Inferior parietal cortex (tissue), 1 donor: ENCODE measurements at regions not wholly inside any gene's neighbourhood (a gene's known extent, or its start where the extent isn't known, plus 50 kb on each side); places are given as distances from the start of the nearest gene placed in this dataset.
A peak's percentile ranks its signal among the peaks of the same experiment; 100 is the strongest.

ENCODE experiments used
- DNase-seq: peaks from one replicate; pipeline ENCODE4 v3.0.0-alpha.2; 2016; ENCODE audit errors: extremely low spot score

DNA sequence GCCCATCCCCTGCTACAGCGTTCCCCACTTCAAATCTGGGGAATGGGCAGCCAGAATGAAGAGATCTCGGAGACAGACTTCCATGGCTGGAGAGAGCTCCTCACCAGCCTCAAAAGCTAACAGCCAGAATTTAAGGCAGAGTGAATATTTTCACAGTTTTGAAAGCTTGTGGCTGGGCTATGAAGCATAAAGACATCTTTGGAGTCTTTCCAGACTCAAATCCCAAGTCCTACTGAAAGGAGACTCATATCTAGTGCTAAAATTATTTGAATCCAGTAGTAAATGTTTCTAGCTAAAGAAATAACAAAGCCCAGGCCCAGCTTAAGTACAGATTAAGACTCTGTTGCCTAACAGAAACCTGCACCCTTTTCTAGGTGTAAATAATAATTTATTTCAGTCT is 628.4 kb upstream of the ALCAM start:
- peak; percentile 10 for DNase-seq

DNA sequence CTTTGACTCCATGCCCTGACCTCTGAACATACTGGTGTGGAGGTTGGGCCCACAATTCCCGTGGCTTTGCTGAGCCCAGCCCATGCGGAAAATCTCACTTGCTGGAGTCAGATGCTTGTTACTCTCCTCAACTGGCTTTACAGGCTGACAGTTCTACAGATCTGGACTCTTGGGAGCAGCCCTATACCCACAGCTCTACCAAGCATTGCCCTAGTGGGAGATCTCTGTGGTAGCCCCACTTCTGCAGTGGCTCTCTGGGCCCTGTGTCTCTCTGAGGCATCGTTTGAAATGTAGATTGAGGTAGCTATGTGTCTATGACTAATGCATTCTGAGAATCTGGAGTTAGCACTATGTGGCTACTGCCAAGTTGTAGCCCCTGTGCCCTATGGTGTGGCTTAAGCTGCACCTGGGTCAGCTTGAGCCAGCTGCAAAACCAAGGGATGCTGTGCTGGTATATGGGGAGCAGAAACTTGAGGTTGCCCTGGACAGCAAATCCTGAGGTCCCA is 625.8 kb upstream of the ALCAM start:
- no peak for DNase-seq

DNA sequence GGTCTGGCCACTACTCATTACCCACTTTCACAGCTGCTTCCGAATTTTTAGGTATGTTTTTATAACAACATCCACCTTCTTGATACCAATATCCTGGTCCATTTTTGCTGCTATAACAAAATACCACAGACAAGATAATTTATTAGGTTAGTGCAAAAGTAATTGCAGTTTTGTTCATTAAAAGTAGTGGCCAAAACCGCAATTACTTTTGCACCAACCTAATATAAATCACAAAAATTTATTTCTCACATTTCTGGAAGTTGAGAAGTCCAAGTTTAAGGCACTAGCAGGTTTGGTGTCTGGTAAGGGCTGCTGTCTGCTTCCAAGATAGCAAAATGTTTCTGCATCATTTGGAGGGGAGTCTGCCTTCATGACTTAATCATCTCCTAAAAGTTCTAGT is 624.7 kb upstream of the ALCAM start:
- no peak for DNase-seq

DNA sequence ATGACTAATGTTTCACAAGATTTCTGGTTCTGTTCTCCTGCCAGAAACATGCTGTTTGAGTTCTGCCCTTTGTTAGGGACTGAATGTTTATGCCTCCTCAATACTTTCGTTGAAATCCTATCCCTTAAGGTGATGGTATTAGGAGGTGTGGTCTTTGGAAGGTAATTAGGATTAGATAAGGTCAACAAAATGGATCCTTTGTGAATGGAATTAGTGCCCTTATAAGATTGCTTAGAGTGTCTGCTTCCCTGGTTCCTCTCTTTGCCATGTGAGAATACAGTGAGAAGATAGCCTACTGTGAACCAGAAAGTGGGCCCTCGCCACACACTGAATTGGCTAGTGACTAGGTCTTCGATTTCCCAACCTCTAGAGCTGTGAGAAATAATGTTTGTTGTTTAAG is 621.4 kb upstream of the ALCAM start:
- no peak for DNase-seq

DNA sequence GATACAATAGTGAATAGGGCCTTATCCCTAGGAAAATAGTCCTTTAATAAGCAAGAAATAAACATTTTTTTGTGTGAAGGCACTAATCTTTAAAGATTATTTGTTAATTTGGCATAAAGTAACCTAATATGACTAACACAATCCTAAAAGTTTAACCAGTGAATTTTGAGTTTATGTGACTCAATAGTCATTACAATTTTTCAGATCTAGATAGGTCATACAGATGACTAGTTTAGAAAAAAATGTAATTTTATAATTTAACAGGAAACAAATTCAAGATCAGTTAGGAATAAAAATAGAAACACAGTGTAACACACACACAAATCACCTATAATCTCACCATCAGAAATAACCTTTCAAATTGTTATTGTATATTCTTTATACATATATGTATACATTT is 620.7 kb upstream of the ALCAM start:
- DNase-seq = no peak

DNA sequence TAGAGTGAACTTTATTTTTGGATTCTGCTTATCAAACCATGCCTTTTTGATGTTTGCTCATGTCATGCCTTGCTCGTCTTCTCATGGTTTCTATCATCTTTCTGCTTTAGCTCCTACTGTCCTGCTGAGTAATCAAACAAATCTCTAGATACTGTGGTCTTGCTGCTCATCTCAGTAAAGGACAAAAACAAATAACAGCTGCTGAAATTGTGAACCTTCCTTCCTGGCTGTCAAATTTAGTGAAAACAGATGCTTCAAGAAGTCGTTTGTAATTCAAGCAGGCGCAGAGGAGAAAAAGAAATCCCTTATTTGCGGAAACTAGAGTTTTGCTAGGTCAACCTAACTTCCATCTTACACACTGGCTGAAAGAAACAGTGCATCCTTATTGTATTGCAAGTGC is 616.1 kb upstream of the ALCAM start:
- no peak for DNase-seq

DNA sequence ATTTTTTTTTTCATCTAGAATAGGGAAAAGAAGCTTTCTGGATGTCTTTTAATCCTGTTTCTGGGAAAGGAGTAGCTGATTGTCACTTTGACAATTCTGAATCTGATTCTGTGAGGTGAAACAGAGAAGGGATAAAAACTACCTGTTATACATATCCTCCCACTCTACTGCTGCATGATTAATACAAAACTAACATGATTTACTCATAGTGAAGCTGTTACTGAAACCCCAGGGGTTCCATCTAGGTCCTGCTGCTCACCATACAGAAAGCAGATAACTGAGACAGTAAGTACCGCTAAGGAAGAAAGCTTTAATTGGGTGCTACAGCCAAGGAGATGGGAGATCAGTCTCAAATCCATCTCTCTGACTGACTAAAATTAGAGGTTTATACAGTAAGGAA is 610.9 kb upstream of the ALCAM start:
- DNase-seq = no peak

DNA sequence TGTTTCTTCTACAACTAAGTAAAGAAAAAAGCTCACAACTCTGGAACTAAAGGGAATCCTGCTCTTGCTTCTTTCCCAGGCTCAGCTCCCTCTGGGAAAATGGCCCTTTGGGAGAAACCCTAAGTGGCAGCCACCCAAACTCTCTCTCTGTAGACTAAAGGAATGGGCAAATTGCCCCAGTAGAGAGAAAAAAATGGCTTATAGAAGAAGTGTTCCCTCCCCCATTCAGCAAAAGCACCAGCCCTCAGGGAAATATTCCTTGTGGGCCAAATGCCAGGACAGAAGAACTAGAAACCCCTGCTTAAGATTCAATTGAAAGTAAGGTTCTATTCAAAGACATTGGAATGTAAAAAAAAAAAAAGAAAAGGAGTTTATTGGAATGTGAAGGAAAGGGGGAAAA is 603.7 kb upstream of the ALCAM start:
- peak; percentile 39 for DNase-seq

DNA sequence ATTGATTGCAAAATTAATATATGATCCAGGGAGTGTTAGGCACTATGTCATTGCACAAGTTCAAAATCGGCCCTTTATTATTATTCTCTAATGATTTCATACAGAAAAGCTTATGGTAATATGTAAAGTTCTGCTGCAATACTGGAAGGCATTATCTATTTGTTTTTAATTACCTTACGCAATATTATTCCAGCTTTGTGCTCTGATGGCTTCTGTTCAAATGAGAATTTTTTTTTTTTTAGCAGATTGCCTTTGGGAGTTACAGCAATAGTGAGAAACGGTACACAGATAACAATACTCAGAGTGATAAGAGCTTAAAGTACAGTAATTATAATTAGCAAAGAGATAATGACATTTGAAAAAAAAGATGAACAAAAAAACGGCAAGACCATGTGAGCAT is 602.2 kb upstream of the ALCAM start:
- DNase-seq = no peak

DNA sequence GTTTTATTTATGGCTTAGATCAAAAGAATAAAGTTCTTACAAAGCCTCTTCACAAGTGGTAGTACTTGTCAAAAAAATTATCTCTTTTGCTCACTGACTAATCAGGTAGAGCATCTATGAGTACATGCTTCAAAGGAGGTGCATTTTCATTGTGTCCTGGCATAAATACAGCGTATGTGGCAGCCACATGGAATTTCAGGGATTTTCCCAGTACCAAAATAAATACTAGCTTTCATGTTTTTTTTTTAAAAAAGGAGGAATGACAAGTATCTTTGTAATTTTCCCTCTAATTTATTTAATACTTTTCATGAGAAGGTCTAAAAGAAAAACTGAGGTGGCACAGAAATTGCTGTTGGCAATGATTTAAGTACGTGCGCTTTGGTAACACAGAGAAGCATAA is 597.8 kb upstream of the ALCAM start:
- DNase-seq = no peak

DNA sequence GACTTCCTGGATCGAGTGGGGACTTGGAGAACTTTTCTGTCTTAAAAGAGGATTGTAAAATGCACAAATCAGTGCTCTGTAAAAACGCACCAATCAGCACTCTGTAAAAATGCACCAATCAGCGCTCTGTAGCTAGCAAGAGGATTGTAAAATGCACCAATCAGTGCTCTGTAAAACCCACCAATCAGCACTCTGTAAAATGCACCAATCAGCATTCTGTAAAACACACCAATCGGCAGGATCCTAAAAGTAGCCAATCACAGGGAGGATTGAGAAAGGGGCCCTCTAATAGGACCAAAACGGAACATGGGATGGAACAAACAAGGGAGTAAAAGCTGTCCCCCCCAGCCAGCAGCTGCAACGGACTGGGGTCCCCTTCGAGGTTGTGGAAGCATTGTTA is 587.4 kb upstream of the ALCAM start:
- DNase-seq = no peak

DNA sequence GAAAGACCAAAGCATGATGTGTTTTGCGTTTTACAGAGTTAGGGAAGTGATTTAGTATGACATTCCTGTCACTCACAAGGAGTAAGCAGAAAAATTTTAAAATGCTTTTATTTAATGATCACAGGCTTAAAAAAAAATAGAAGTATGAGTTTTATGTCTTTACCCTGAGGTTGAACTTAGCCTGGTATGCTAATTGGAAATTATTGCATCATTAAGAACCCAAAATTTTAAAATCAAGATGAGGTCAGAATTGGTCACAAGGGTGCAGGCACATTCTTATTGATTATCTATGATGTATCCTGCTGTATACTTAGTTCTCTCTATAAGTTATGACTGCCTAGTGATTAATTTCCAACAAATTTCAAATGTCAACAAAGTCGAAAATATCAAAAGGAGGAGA is 585.6 kb upstream of the ALCAM start:
- DNase-seq = no peak

DNA sequence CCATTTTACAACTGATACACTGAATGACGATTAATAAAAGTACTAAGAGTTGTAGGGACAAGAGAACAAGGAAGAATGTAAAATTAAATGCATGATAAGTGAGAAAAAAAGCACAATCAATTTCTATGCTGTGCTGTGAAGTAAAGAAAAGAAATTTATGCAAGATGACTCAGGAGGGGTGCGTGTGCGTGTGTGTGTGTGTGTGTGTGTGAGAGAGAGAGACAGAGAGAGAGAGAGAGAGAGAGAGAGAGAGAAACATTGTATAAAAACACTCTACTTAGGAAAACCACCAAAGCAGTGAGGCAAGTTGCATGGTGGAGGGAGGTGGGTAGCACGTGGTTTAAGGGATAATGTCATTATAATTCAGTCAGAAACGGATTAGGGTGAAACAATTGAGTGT is 580.8 kb upstream of the ALCAM start:
- no peak for DNase-seq

DNA sequence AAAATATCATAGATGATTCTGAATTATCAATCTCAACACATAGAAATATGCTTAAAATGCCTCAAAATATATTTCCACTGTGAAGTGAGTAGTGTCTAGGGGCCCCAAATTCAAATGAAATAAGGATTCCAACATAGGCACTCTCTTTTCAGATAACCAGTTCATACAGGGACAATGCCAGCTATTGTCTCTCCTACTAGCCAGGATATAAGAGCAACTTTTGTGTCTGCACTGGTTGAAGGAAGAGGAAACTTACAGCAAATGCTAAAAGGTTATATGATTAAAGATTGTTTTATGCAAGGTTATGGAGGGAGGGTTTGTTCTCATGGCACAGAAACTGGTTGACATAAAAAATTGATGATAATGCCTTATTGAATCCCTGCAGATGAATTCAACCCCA is 579.4 kb upstream of the ALCAM start:
- DNase-seq = no peak

DNA sequence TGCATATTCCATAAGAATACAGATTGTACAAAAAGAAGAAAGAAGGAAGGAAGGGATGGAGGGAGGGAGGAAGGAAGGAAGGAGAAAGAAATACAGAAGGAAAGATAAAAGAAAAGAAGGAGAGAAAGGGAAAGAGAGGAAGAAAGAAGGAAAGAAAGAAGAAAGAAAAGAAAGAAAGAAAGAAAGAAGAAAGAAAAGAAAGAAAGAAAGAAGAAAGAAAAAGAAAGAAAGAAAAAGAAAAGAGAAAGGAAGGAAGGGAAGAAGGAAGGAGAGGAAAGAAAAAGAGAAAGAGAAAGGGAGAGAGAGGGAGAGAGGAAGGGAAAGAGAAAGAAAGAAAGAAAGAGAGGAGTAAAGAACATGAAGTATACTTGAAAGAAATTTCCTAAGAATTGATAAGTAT is 577.9 kb upstream of the ALCAM start:
- DNase-seq = no peak

DNA sequence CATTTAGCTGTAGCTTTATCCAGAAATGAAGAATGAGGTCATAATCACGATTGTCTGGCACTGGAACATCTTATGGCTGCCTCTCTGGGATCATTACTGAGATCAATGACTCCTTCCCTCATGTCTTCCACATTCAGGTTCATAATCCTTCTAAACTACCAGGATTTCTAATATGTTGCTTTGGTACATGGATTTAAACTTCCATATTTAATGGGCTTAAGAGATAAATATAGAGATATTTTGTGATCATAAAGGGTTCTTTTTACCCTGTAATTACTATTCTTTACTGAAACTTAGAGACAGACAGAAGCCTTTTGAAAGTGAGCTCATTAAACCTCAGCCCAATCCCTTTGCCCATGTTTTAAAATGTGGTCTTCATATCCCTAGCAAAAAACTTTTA is 575.4 kb upstream of the ALCAM start:
- no peak for DNase-seq

DNA sequence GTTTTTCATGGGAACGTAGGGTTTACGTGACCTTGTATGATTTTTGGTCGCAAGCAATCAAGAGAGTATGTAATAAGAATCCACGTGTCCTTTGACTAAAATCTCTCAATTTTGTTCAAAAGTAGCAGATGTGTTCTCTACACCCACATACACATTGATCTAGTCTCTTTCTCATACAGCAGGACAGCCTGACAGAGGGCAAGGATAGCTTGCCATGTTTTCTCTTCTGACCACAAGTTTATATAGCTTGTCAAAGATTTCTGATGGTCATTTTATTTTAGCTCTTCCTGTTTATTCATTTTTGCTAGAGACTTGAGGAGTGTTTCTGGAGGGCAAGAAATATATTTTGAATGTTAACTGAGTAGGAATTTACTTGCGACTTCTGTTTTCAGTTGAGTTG is 570.2 kb upstream of the ALCAM start:
- DNase-seq = no peak

DNA sequence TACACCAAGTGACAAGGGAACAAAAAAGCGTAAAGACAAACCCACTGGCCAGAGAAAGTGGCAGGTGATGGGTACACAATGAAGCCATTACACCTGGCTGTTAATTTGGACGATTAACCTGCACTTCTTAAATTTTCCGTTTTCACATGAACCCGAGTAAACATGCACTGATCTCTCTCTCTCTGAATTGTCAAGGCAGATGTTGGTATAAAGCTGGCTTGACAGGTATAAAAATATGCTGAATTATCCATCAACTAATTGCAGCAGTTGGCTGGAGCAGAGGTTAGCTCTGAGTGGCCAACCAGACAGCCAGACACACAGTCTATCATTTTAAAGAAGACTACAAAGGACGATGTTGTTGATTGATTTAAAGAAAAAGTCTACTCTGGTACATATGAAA is 561.7 kb upstream of the ALCAM start:
- no peak for DNase-seq

DNA sequence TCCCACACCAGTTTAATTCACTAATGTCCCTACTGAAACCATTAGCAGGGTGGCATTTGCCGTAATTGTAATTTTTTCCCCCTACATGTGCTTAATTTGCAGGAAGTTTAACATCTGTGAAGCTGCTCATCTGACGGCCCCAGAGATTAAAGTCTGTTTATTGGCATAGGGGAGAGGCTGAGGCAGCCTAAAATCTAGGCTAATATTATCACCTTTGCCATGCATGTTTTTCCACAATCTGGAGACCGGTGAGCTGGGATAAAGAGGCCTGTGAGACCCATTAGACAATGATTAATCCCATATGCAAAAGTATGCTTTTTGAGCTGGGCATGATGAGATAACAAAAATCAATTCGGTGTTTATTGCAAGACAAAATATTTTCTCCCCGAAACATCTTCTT is 561.2 kb upstream of the ALCAM start:
- no peak for DNase-seq

DNA sequence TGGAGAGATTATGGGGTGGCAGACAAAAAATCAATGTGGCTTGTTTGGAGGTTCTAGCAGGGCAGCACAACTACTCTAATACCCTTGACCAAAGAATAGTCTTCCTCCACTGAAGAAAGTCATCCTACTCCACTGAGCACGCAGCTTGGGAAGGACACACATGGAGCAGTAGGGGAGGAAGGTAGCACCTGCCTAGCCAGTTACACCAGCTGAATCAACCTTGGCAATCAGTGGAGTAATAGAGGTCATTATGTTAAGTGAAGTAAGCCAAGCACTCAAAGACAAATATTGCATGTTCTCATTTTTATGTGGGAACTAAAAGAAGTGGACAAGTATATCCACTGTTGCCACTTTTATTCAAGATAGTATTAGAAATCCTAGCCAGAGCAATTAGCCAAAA is 555.8 kb upstream of the ALCAM start:
- DNase-seq = no peak

DNA sequence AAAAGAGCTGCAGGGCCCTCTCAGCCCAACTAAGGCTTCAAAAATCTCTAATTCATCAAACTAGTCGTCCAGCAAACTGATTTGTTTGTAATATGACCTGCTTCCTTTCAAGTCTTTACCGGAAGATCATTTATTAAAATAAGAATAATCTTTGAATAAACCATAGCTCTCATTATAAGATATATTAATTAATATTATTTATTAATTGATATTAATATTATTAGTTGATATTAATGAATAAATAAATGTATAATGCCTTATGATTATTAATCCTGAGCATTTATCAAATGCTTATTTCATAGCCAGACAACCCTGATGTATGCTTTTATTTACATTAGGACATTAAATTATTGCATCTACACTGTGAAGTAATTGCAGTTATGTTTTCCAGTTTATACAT is 550.7 kb upstream of the ALCAM start:
- no peak for DNase-seq

DNA sequence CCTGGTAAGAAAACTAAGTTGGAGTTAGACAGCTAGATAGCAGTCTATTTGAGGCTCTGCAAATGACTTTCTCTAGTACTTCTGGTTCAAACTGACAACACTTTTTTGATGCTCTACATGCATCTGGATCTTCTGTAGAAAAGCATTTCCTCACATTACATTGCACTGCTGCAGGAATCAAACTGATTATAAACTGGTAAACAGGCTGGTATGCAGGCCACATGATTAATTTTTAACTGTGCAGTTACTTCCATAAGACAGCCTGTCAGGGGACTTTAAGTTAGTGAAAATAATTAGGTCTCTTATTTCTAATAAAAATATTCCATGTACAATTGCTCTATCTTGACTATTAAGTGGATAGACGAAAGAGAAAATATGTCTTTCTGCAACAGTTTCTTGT is 550.0 kb upstream of the ALCAM start:
- no peak for DNase-seq

DNA sequence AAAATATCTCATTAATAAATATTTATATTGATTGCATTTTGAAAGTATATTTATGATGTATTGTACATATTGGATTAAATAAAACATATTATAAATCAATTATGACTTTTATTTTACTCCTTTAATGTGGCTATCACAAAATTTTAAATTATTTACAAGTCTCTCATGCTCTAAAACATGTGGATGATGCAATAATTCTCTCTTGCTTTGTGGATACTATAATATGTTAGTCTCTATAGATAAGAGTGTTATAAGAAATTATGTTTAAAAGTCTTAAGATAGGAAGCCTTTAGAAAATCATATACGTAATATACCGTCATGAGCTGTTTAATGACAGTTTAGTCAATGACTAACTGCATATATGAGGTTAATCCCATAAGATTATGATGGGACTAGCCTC is 547.4 kb upstream of the ALCAM start:
- DNase-seq = no peak

DNA sequence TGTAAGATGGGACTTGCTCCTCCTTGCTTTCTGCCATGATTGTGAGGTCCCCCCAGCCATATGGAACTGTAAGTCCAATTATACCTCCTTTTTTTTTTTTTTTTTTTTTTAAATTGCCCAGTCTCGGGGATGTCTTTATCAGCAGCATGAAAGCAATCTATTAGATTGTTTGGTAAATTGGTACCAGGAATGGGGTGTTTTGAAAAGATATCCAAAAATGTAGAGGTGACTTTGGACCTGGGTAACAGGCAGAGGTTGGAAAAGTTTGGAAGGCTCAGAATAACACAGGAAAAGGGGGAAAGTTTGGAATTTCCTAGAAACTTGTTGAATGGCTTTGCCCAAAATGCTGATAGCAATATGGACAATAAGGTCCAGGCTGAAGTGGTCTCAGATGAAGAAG is 545.8 kb upstream of the ALCAM start:
- no peak for DNase-seq

DNA sequence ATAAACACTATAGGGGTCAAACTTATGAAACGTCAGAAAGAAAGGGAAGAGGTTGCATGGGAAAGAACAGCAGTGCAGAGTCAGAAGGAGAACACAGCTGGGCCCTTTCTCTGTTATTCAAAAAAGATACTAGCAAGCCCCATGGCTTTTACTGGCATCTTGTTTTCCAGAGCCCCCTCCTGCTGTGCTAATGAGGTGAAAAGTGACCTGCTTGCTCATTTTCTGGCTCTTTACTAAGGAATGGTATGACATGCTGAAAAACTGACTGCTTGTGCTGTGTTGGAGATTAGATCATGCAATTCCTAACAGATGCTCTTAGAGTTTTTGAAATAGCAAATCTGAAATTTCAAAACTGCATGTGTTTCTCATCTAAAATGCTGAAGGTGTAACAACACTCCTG is 541.6 kb upstream of the ALCAM start:
- no peak for DNase-seq
